Hematopoietic multipotent progenitor cell treated with erythropoietin and hydrocortisone succinate and interleukin-3 and kit ligand, for 8 days (in vitro differentiated cells): ENCODE measurements at regions not wholly inside any gene's neighbourhood (a gene's known extent, or its start where the extent isn't known, plus 50 kb on each side); places are given as distances from the start of the nearest gene placed in this dataset.

ENCODE experiments used
- DNase-seq: peaks from one replicate; pipeline ENCODE4 v3.0.0-alpha.2; 2015

DNA sequence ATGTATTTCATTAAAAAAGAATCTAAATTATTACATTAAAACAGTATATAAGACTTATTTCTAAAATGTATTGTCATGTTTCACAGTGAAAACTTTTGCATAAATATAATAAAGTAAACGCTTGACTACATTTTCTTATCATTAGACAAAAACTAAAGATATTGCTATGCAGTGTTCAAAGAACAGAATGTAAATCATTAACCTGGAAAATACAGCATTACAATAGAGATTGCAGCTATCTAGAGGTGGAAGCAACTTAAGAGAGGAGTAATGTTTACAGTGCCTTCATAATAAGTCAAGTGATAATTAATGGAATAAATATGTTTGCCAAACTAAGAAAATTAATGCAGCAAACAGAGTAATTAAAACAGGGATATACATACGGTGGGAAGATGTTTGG, 940.9 kb downstream of the FSTL5 start:
- no peak for DNase-seq

DNA sequence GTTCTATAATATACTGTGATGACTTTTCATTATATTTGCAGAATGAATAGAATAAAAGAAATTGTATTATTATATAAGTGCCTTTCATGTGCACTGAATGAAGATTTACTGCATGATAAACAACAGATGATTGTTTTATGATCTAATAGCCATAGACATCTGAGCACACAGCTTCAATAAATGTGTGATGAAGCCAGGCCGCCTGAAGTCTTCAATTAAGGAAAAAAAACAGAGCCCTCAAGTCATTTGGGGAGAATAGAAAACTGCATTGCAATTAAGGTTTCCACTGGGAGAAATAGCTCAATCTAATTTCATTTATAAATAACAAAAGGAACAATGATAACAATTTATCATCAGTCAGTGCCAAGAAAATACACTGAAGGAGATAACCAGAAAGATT, 955.2 kb downstream of the FSTL5 start:
- no peak for DNase-seq

- DNase-seq = no peak
Measured at GRCh38 chr4:161206528-161207080, 957.2 kb downstream of the FSTL5 start.

DNA sequence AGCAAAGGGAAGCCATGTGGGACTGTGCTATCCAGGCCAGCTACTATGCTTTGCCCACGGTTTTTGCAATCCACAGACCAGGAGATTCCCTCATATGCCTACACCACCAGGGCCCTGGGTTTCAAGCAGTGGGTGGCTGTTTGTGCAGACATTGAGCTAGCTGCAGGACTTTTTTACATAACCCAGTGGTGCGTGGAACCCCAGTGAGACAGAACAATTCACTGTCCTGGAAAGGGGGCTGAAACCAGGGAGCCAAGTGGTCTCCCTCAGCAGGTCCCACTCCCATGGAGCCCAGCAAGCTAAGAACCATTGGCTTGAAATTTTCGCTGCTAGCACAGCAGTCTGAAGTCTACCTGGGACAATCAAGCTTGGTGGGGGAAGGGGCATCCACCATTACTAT, 959.9 kb downstream of the FSTL5 start:
- no peak for DNase-seq

DNA sequence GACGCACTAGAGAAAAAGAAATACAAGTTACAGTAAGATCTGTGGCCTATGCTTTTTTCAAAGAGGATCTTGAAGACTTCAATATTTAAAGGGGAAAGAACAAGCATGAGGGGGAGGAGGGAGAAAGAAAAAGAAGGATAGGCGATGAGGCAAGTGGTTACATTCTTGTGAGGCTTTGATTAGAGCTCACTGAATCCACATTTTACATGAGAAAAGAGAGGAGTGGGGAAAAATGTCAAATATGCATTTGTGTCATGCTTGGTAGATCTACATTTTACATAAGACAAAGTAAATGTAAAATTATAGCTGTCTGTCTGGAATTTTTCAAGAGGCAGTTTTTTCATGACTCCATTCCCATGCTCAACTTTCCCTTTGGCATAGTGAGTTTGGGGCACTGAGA, 965.9 kb downstream of the FSTL5 start:
- DNase-seq = no peak

GRCh38 chr4:161197474-161197873, 966.3 kb downstream of the FSTL5 start:
- no peak for DNase-seq

- DNase-seq = no peak
Measured at GRCh38 chr4:161189286-161190134, 974.3 kb downstream of the FSTL5 start.

GRCh38 chr4:161188578-161188977, 975.2 kb downstream of the FSTL5 start:
- no peak for DNase-seq

GRCh38 chr4:161187569-161187968, 976.2 kb downstream of the FSTL5 start:
- DNase-seq = no peak

DNA sequence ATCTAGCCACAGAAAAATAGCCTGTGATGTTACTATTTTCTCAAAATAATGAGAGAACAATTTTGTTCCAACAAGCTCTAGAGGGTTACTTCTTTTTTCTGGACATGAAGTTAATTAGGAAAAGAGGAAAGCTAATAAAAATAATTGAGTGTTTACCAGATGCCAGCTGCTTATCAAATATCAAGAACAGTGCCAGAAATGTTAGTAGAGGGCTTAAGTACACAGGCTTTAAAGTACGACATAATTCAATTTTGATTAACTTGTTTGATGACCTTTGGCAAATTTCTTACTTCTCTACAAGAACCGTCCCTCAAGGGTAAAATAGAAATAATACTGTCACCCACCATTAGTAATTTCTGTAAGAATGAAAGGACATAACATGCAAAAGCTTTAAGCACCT, 977.0 kb downstream of the FSTL5 start:
- no peak for DNase-seq

- DNase-seq = no peak
Measured at GRCh38 chr4:161186012-161186411, 977.8 kb downstream of the FSTL5 start.

GRCh38 chr4:161183729-161184128, 980.1 kb downstream of the FSTL5 start:
- DNase-seq = no peak

DNA sequence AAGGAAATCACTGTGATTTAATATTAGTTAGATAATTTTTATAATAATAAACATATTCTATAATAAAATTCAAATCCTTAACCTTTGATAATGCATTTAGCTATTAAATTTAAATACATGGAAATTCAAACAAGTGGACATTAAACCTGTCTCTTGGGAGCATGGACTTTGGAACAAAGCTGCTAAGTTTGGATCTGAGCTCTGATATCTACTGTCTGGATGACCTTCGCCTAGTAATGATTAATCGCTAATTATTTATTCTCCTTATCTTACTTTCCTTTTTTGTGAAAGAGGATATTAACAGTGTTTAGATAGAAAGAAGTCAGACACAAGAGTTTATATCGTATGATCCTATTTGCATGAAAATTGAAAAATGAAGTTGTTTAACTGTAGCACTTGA, 980.9 kb downstream of the FSTL5 start:
- no peak for DNase-seq

DNA sequence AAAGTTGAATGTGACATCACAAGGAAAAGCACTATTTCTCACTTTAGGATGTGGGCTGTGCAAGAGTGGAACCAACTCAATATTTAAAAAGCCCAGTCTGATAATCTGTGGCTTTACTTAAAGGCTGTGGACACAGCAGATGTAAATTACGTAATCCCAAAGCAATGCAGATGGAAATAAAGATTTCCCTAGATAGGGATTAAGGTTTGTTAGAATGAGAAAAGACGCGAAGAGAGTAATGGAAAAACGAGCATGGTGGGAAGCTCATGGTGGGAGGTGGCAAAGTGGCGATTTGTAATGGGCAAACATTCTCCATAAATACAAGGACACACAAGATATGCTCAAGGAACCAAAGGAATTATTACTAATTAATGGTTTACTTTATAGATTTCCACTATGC, 985.5 kb downstream of the FSTL5 start:
- DNase-seq = no peak

DNA sequence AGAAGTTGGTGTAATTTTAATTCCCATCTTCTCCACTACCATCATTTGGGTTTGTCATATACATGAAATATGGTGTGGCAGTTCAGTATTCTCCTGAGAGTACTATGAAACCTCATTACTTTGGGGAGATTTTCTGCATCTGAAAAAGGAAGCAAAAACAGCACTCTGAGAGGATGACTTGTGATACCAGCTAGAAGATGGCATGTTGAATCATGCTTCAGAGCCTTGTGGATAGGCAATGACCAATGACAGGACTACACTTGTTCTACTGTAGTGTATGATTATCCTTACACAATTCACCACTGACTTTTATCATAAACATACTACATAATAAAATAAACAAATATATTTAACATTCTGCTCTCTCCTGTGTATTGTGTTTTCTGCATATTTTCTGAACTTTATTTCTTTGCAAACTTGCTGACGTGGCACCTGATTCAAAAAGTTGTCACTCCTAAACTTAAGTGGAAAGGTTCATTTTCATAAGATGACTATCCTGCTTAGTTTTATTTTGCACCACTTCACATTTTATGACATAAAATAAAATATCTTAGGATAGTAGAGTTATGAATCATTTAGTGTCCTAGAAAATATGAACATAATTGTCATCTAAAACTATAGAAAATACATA, 991.3 kb downstream of the FSTL5 start:
- DNase-seq = no peak

DNA sequence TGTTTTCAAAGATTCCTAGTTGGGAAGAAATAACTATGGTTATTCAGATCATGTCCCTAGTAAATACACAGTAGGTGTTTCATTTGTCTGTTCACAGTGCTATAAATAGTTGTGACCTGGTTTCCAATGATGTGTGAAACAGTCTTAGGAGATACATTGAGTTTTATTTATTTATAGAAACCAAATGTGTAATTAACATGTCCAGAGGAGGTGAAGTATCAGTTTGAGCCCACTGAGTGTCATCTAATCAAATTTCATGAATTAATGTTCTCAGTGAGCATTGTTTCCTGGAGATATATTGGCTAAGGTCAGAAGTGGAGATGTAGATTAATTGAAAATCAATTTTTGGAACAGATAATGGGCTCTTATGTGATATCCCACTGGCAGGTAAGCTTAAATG, 996.3 kb downstream of the FSTL5 start:
- no peak for DNase-seq

DNA sequence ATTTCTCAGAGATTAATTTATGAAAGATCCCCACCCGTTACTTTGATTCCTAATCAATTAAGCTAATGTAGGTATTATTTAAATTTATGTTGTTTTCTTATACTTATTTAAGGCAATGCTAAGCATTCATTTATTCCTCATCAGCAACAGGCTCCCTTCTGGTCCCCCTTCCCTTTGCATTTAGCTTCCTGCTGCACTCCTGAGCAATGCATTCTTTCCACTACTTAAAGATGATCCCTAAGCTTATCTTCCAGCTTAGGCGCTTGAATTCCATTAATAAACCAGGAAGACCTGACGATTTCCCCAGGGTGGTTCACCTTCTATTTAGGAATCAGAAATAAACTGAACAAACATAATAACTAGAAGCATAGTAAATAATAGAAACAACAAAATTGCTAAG, 1003.1 kb downstream of the FSTL5 start:
- DNase-seq = no peak

- no peak for DNase-seq
Measured at GRCh38 chr4:161148051-161148450, 1015.7 kb downstream of the FSTL5 start.

DNA sequence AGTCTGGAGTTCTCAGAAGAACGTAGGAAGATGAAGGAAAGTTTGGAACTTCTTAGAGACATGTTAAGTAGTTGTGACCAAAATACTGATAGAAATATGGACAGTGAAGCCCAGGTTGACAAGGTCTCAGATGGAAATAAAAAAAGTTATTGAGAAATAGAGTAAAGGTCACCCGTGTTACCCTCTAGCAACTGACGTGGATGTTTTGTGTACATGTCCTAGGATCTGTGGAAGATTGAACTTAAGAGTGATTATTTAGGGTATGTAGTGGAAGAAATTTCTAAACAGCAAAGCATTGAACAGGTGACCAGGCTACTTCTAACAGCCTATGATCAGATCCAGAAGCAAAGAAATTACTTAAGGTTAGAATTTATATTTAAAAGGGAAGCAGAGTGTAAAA, 1020.4 kb downstream of the FSTL5 start:
- no peak for DNase-seq

- DNase-seq = no peak
Measured at GRCh38 chr4:161134795-161135194, 1029.0 kb downstream of the FSTL5 start.

DNA sequence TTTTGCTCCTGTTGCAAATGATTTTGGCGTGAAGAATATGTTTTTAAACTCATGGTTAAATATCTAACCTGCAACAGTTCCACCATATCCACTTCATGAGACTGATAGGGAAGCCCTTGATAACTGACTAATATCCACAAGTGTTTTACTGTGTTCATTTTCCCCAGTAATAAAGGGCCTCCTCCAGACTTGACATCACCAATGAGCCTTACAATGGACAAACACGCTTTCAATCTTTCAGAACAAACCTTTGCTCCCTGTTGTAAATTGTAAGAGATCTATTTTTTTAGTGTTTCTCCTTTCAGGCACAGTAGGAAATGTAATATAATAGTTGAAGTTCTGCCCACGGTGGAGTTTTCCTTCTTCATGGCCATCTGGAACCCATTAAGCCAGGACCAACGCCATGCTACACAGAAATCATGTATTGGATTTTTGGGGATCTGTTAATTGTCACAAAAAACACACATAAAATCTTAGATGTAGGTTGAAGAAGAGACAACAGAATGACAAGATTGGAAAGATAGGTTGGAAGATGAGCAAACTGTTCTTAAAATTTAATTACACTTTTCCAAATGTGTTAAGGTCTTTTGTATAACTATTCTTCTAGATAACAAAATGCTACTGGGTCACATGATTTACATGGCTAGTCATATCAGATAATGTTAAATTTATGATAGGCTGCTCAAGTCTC, 1030.1 kb downstream of the FSTL5 start:
- DNase-seq = no peak

DNA sequence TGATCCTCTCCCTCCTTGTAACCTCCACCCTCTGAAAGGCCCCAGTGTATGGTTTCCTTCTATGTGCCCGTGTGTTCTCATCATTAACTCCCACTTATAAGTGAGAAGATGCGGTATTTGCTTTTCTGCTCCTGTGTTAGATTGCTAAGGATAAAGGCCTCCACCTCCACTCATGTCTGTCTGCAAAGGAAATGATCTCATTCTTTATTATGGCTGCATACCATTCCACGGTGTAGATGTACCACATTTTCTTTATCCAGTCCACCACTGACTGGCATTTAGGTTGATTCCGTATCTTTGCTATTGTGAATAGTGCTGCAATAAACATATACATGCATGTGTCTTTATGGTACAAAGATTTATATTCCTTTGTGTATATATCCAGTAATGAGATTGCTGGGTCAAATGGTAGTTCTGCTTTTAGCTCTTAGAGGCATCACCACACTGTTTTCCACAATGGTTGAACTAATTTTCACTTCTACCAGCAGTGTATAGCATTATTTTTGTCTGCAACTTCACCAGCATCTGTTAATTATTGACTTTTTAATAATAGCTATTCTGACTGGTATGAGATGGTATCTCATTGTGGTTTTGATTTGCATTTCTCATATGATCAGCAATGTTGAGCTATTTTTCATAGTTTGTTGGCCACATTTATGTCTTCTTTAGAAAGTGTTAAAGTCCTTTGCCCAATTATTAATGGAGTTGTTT, 1030.9 kb downstream of the FSTL5 start:
- DNase-seq = no peak

DNA sequence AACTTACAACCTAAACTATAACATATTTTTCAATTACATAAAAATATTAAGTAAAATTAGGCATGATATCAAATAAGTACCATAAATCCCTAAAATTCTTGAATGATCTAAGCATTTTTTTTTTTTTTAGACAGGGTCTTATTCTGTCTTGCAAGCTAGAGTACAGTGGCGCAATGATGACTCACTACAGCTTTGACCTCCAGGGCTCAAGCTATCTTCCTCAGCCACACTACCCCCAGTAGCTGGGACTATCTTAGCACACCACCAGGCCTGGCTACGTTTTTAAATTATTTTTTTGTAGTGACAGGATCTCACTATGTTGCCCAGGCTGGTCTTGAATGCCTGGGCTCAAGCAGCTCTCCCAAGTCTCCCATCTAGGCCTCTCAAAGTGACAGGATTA, 1042.3 kb downstream of the FSTL5 start:
- DNase-seq = no peak
